GM21360 (cell line): ENCODE measurements at regions not wholly inside any gene's neighbourhood (a gene's known extent, or its start where the extent isn't known, plus 50 kb on each side); places are given as distances from the start of the nearest gene placed in this dataset.
"Not testable (repeated sequence)": the region's sequence is repeated elsewhere in the genome, so short reads cannot be mapped to it uniquely, and the experiment has no call there.

Source experiments
- ATAC-seq: cut with Tn5 transposase; IDR thresholded peaks from one replicate; pipeline ENCODE4 v1.9.1; 2021; ENCODE audit warnings: mild to moderate bottlenecking, moderate library complexity; ENCODE audit not compliant: unreplicated experiment

DNA sequence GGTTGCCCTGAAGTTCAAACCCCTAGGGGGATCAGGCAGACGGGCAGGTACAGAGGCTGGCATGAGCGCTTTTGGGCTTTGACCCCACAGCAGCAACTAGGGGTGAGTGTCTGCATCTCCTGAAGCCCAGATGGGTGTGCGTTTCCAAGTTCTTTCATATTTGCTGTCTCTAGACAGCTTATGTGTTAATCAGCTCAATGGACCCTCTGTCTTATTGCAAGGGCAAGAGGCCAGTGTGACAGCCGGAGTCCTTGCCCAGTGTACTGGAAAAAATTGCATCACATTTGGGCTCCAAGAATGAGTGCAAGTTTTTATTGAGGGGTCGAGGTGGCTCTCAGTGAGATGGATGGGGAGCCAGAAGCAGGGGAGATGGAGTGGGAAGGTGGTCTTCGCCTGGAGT lies 1863.7 kb upstream of the RAG2 start:
- no peak for ATAC-seq

DNA sequence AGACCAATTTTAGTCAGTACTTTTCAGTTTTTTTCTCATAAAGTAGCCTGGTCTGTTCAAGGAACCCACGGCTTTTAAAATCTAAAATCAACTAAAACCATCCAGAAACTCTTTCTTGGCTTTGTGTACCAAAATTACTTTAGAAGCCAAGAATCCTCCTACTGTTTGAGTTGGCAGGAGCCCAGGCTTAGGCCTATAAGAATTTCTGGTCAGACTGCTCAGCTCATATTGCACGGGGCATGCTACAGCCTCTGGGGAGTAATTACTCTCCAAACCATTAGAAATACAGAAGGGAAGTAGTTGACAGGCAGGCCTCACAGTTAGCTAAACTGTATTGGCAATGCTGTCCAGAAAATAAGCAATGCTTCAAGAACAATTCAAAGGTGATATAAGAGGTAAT lies 1862.9 kb upstream of the RAG2 start:
- no peak for ATAC-seq

GRCh38 chr11:38460429-38460828 lies 1862.4 kb upstream of the RAG2 start:
- no peak for ATAC-seq

DNA sequence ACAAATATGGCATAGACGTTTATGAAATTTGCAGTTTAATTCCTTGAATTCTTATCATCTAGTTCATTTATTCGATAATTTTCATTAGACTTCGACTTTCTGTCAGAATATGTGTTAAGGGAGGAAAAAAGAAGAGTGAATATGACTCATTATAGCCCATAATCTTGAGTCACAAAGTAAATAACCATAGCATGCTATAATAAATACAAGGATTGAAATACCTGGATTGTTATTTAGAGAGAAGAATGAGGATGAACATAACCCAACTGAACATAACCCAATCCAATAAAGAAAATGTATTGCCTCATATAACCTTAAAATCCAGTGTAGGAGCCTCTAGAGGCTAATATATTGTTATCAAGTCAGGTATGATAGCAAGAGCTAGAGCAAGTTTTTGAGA lies 1858.3 kb upstream of the RAG2 start:
- no peak for ATAC-seq

DNA sequence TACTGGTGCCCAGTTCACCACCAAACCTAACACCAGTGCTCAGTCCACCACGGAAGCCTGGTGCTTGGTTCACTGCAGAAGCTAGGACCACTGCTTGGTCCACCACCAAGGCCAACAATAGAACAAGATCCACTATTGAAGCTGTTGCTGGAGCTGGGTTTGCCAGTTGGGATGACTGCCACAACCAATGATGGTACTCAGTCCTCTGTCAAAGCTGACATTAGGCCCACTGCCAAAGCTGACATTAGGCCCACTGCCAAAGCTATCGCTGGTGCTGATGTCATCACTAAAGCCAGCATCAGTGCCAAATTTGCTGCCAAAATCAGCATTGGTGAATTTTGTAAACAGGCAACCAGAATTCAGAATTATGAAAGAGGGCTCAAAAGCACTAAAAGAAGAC lies 1850.2 kb upstream of the RAG2 start:
- ATAC-seq, result no peak

GRCh38 chr11:38446336-38446735 lies 1848.3 kb upstream of the RAG2 start:
- ATAC-seq, result no peak

- ATAC-seq, result no peak
Observed at GRCh38 chr11:38438091-38438490, 1840.1 kb upstream of the RAG2 start.

GRCh38 chr11:38425578-38425977 lies 1827.5 kb upstream of the RAG2 start:
- ATAC-seq, result no peak

- no peak for ATAC-seq
Observed at GRCh38 chr11:38423042-38423441, 1825.0 kb upstream of the RAG2 start.

GRCh38 chr11:38416141-38416540 lies 1818.1 kb upstream of the RAG2 start:
- no peak for ATAC-seq

- no peak for ATAC-seq
Observed at GRCh38 chr11:38411149-38411548, 1813.1 kb upstream of the RAG2 start.

DNA sequence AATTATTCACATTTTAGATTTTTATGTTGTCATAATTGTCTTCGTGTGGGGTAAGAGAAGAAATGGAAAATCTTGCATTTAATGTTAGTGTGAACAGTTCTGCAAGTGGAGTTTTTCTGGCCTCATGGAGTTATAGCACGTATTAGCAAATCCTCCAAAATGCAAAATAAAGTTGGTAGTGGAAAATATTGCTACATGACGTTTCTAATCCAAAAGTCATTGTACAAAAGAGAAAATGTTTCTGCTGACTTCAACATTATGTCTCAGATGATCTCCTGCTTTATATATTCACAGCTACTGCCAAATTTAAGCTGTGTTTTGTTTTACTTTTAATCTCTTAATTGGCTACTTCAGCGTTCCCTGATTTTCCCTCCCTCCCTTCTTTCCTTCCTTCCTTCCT lies 1804.0 kb upstream of the RAG2 start:
- ATAC-seq, result no peak

- no peak for ATAC-seq
Observed at GRCh38 chr11:38392176-38392575, 1794.1 kb upstream of the RAG2 start.

GRCh38 chr11:38384568-38384967 lies 1786.5 kb upstream of the RAG2 start:
- no peak for ATAC-seq

DNA sequence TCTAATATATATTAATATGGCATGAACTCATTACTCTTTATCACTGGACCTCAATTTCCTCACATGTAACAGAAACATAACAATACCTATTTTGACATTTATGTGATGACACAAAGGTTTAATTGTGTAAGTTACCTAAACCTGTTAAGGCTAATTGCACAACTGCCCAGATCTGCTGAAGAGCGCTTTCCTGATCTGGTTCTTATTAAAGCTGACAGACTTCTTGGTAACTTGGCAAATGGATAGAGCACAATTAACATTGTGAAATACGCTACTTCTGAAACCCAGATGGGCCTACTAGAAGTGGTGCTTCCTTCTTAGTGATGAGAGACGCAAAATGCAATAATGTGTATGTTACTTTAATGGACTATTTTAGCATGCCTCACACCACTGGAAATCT lies 1767.2 kb upstream of the RAG2 start:
- no peak for ATAC-seq

DNA sequence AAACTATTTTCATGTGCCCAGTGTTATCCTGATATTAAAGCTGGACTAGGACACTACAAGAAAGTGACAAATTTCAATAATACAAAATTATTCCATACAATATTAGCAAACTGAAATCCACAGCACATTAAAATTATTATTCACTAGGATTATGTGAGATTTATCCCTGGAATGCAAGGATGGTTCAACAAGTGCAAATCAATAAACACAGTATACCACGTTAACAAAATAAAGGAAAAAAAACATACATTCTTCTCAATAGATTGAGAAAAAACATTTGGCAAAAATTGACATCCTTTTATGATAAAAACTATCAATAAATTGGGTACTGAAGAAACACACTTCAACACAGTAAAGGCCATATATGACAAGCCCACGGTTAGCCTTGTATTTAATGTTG lies 1758.2 kb upstream of the RAG2 start:
- ATAC-seq, result no peak

DNA sequence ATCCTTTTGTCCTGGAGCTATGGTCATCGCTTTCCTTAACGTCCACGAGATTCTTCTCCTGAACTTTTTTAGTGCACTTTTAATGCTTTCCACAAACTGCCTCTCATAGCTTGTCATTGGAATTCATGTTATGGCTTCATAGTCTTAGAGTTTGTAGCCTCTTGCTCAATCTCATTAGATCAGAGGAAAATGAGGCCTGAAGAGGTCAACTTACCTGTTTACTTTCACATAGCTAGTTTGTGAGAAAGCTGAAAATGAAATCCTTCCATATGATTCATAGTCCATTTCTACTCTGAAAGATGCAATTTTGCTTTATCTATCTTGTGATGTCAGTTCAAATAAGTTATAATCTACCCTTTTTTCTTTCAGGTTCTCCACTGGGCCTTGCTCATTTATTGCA lies 1747.2 kb upstream of the RAG2 start:
- no peak for ATAC-seq

DNA sequence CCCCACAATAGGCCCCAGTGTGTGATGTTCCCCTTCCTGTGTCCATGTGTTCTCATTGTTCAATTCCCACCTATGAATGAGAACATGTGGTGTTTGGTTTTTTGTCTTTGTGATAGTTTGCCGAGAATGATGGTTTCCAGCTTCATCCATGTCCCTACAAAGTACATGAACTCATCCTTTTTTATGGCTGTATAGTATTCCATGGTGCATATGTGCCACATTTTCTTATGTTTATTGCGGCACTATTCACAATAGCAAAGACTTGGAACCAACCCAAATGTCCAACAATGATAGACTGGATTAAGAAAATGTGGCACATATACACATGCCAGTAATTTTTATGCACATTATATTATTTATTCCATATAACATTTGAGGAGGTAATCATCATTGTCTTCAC lies 1743.6 kb upstream of the RAG2 start:
- not testable (repeated sequence) for ATAC-seq

- no peak for ATAC-seq
Observed at GRCh38 chr11:38339835-38340440, 1741.9 kb upstream of the RAG2 start.

DNA sequence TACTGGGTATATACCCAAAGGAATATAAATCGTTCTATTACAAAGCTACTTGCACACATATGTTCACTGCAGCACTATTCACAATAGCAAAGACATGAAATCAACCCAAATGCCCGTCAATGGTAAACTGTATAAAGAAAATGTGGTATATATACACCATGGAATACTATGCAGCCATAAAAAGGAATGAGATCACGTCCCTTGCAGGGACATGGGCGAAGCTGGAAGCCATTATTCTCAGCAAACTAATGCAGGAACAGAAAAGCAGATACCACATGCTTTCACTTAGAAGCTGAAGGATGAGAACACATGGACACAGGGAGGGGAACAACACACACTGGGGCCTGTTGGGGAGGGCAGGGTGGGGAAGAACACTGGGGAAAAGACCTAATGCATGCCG lies 1740.0 kb upstream of the RAG2 start:
- ATAC-seq, result not testable (repeated sequence)

- ATAC-seq, result no peak
Observed at GRCh38 chr11:38332046-38332445, 1734.0 kb upstream of the RAG2 start.

DNA sequence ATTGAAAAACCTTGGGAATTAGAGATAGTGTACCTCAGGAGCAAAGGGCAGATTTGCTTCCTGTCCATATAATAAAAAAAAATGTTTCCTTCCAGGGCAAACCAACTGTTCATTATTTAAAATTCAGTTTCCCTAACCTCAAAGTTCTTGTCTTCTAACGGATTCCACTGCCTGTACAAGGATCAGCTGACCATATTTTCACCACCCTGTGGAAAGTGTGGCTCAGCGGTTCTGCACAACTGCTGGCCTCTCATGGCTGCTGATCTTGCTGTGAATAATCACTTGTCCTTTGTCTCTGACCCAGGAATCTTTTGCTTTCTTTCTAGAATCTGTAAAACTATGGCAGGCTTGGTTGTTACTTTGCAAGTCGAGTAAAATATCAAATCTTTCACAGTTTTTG lies 1732.5 kb upstream of the RAG2 start:
- ATAC-seq, result no peak

DNA sequence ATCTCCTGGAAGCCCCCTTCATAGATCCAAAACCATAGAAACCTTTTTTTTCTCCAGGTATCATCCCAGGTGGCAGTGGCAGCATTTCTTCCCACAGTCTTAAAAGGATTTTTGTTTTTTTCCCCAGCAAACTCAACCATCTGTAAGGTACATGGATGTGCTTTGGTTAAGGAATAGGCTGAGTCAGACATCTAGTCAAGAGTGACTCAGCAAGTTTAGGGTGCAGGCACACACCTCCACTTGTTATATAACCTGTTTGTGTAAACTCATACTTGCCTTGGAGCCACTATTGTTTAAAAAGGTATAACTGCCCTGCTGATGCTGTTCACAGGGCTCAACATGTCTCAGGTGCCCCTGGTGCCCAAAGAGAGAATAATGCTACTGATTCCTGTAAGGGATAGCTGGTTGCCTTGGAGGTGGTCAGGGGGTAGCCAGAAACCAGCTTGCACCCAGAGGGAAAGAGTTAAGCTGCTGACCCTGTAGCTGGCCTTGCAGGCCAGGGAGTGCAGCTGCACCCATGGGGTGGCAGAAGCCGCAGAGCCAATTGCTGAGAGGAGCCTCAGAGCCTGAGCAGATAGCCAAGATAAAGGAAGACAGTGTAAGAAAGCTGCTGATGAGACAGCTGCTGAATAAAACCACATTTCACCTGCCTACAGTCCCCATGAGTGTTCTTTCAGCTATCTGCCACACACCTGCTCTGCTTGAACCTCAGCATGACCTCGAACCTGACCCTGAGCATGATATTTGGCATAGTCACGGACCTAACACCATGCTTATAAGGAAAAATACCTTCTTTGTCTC lies 1726.1 kb upstream of the RAG2 start:
- no peak for ATAC-seq
